HepG2 (cell line): ENCODE measurements at regions not wholly inside any gene's neighbourhood (a gene's known extent, or its start where the extent isn't known, plus 50 kb on each side); places are given as distances from the start of the nearest gene placed in this dataset.

Experiments used
- ATAC-seq: fragments of 200-7000 bp; cut with Tn5 transposase; 3 replicates; pipeline ENCODE4 v1.9.1; 2020; ENCODE audit warnings: mild to moderate bottlenecking, moderate library complexity
- BruUV-seq: library from RNA; stranded (reverse); fragments of 400-500 nt; replicated peaks from 2 replicates; lab custom pipeline; 2021; lab: Mats Ljungman, UMichigan
- CTCF ChIA-PET: fragments of 300-600 bp; formaldehyde crosslinking; extraction: SDS; loops from one replicate; lab custom pipeline; 2021; ENCODE audit warnings: low total read pairs, inconsistent platforms, low intra/inter-chr PET ratio; lab: Yijun Ruan, JAX
- POLR2A ChIA-PET: fragments of 350-600 bp; sonication (Branson Sonifier 250); formaldehyde crosslinking; loops from one replicate; lab custom pipeline; 2020; ENCODE audit warnings: antibody characterized with exemption, inconsistent platforms; lab: Yijun Ruan, JAX
- DNase-seq: peaks from one replicate; pipeline ENCODE4 v3.0.0-alpha.2; 2015; ENCODE audit warnings: low spot score
- FAIRE-seq: peaks from 3 replicates; lab custom pipeline; 2011; peaks lifted over from hg19 to GRCh38; lab: Jason Lieb, UNC
- H2AFZ ChIP-seq: one replicate; pipeline ENCODE4 v1.6.1; 2011; ENCODE audit warnings: low read length, inconsistent platforms
- H3K27ac ChIP-seq: fragments of 300-600 bp; 3 replicates; pipeline ENCODE4 v1.8.0; 2011; ENCODE audit warnings: mixed run types, mild to moderate bottlenecking, mixed read lengths, low read length, inconsistent platforms; ENCODE audit not compliant: insufficient read depth; ENCODE audit errors: extremely low read length
- H3K27me3 ChIP-seq, 2 experiments: fragments of 200-600 bp in 1 of 2; 2 replicates in 1 of 2; 3 replicates in 1 of 2; pipeline versions ENCODE4 v1.6.0 to v1.8.0; 2011; ENCODE audit warnings: low read length in 2 of 2, mild to moderate bottlenecking in 2 of 2, moderate library complexity in 2 of 2, inconsistent platforms in 1 of 2; ENCODE audit not compliant: insufficient read depth in 2 of 2, control insufficient read depth in 1 of 2
- H3K36me3 ChIP-seq, 2 experiments: fragments of 200-600 bp in 1 of 2; replicated peaks in 1 of 2; 2 replicates in 1 of 2; 3 replicates in 1 of 2; pipeline versions ENCODE4 v1.5.1 to v1.8.0; 2011; ENCODE audit warnings: low read length in 2 of 2, inconsistent platforms in 1 of 2; ENCODE audit not compliant: insufficient read depth in 2 of 2, control insufficient read depth in 1 of 2
- H3K4me1 ChIP-seq: 2 replicates; pipeline ENCODE4 v1.5.1; 2012; ENCODE audit warnings: low read length, inconsistent platforms; ENCODE audit not compliant: insufficient read depth
- H3K4me2 ChIP-seq: 2 replicates; pipeline ENCODE4 v1.6.0; 2011; ENCODE audit warnings: low read depth, low read length, inconsistent platforms
- H3K4me3 ChIP-seq, 3 experiments: fragments of 200-600 bp in 1 of 3; sonication (generic), shearing (Covaris generic) in 1 of 3; replicated peaks in 1 of 3; 2 replicates each; pipeline ENCODE4 v1.5.1; 2011 to 2016; ENCODE audit warnings: low read length in 3 of 3, inconsistent platforms in 2 of 3, low read depth in 2 of 3, mild to moderate bottlenecking in 2 of 3, control low read depth in 1 of 3, mixed read lengths in 1 of 3; ENCODE audit not compliant: insufficient read depth in 1 of 3
- H3K79me2 ChIP-seq: one replicate; pipeline ENCODE4 v1.6.1; 2011; ENCODE audit warnings: low read length, inconsistent platforms; ENCODE audit not compliant: insufficient read depth
- H3K9ac ChIP-seq: 2 replicates; pipeline ENCODE4 v1.6.0; 2011; ENCODE audit warnings: mild to moderate bottlenecking, low read depth, low read length, inconsistent platforms; ENCODE audit not compliant: insufficient read depth
- H3K9me3 ChIP-seq: 2 replicates; pipeline ENCODE4 v1.5.1; 2012; ENCODE audit warnings: mild to moderate bottlenecking, low read length
- H4K20me1 ChIP-seq: 2 replicates; pipeline ENCODE4 v1.6.0; 2011; ENCODE audit warnings: inconsistent platforms, mild to moderate bottlenecking, low read length, moderate library complexity; ENCODE audit not compliant: insufficient read depth
- AGO2 ChIP-seq: fragments of 200-400 bp; formaldehyde crosslinking; optimal IDR thresholded peaks from 2 replicates; pipeline ENCODE3; 2017; ENCODE audit warnings: mild to moderate bottlenecking, low read depth, low read length, moderate library complexity
- DR1 ChIP-seq: sonication (generic); formaldehyde crosslinking; IDR thresholded peaks from 2 replicates; pipeline ENCODE4 v1.8.0; 2021; ENCODE audit warnings: mild to moderate bottlenecking, missing genetic modification reagents, inconsistent platforms
- IKZF1 ChIP-seq: fragments of 450-650 bp; IDR thresholded peaks from 2 replicates; pipeline ENCODE4 v1.7.1; 2016
- MTA1 ChIP-seq: sonication (generic); formaldehyde crosslinking; IDR thresholded peaks from 2 replicates; pipeline ENCODE4 v1.4.0; 2020; ENCODE audit warnings: missing genetic modification reagents, mild to moderate bottlenecking, borderline replicate concordance
- NFAT5 ChIP-seq: sonication (generic); formaldehyde crosslinking; IDR thresholded peaks from 2 replicates; pipeline ENCODE4 v1.4.0; 2020; ENCODE audit warnings: missing genetic modification reagents
- RELA ChIP-seq: sonication (generic); formaldehyde crosslinking; IDR thresholded peaks from 2 replicates; pipeline ENCODE4 v1.4.0; 2020; ENCODE audit warnings: missing genetic modification reagents
- TMF1 ChIP-seq: sonication (generic); formaldehyde crosslinking; IDR thresholded peaks from 2 replicates; pipeline ENCODE4 v1.8.1; 2022; ENCODE audit warnings: low read depth, missing genetic modification reagents
- ZC3H4 ChIP-seq: sonication (generic); formaldehyde crosslinking; IDR thresholded peaks from 2 replicates; pipeline ENCODE4 v1.4.0; 2020; ENCODE audit warnings: missing genetic modification reagents, borderline replicate concordance
- ZNF607 ChIP-seq: sonication (generic); formaldehyde crosslinking; IDR thresholded peaks from 2 replicates; pipeline ENCODE4 v1.5.1; 2020; ENCODE audit warnings: missing genetic modification reagents, mild to moderate bottlenecking, borderline replicate concordance
- ZNF777 ChIP-seq: sonication (generic); formaldehyde crosslinking; IDR thresholded peaks from 2 replicates; pipeline ENCODE4 v1.4.0; 2020; ENCODE audit warnings: missing genetic modification reagents
- WGBS: methylation state at CpG from one replicate; pipeline ENCODE4 v1.1.6; 2017; ENCODE audit warnings: low lambda C conversion rate; 5-methylcytosine and 5-hydroxymethylcytosine counted together
- in situ Hi-C: cut with HindIII; loops from 2 replicates; pipeline ENCODE4 v1.10.0; 2017; ENCODE audit warnings: low pct_unique_long_range_greater_than_20kb; ENCODE audit not compliant: extremely low pct_ligation_motif_present
- intact Hi-C: fragments of 100-400 bp; cut with micrococcal nuclease; formaldehyde crosslinking; loops from one replicate; pipeline ENCODE4 v1.10.0; 2022; ENCODE audit not compliant: unreplicated experiment
- TF ChIP-seq, protein P1 (sequence below): sonication (generic); formaldehyde crosslinking; IDR thresholded peaks from 2 replicates; pipeline ENCODE4 v1.4.0; 2020; ENCODE audit warnings: missing genetic modification reagents

DNA sequence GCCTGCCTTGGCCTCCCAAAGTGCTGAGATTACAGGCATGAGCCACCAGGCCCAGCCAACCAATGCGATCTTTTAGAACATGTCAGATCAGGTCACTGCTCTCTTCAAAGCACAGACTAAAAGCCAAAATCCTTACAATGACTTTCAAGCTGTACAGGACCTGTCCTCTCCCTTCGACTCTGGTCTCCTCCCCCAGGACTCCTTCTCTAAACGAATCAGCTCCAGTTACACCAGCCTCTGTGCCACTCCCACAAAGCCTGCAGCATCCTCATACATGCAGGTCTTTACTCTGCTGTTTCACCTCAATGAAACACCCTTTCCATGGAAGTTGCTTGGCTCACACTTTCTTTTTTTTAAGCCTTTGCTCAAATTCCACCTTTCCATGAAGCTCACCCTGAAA lies 436.0 kb downstream of the METTL4 start:
- in situ Hi-C loops: no loop called here
- no peak for FAIRE-seq
- Histone ChIP-seq H3K27me3 (no peaks in the 10 kb centered on the region), H3K4me2 (no peak overlapping the region), H3K36me3 (no peaks in the 10 kb centered on the region), H3K9ac (no peak overlapping the region), H3K4me3 (no peak overlapping the region), H3K9me3 (no peaks in the 10 kb centered on the region)
- POLR2A ChIA-PET: no interaction called here
- no peak for ATAC-seq
- no peak for DNase-seq
- BruUV-seq: no TSS peak
- intact Hi-C loops: no loop called here
- no peak for TF ChIP-seq TMF1 (CRISPR knock-in tag)
- TF ChIP-seq, all 625 proteins: peak for 0
- Histone ChIP-seq H3K4me1 (no peaks in the 10 kb centered on the region), H3K79me2 (no peaks in the 10 kb centered on the region), H2AFZ (no peak overlapping the region), H3K27ac (no peak overlapping the region), H4K20me1 (no peaks in the 10 kb centered on the region)
- CTCF ChIA-PET: no interaction called here
- 0% methylated on average over 2 of the region's 3 CpGs for WGBS

DNA sequence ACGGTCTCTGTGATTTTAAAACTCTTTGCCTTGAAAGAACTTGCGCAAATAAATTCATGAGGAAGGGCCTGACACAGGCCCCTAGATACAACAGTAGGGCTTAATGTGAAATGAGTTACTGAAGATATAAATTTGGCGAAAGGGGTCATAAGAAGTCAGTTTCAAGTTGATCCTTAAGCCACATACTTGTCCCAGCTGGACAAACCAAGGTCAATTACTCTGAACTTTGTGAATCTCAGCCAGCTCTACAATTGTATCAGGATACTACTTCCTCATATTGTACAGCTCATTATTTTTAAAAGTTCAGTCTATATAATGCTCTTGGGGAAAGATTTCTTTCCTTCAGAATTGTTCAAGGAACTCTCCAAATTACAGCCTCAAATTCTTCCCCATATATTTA lies 432.8 kb downstream of the METTL4 start:
- H3K27ac ChIP-seq: no peak overlapping the region
- no peak overlapping the region for H3K4me2 ChIP-seq
- no peak overlapping the region for H3K4me3 ChIP-seq
- intact Hi-C loops: no loop called here
- 31% methylated on average over 3 of the region's 3 CpGs for WGBS
- H3K36me3 ChIP-seq: no peaks in the 10 kb centered on the region
- no peaks in the 10 kb centered on the region for H4K20me1 ChIP-seq
- no peak for ATAC-seq
- no peak for DNase-seq
- no peaks in the 10 kb centered on the region for H3K79me2 ChIP-seq
- BruUV-seq: no TSS peak
- H3K27me3 ChIP-seq: no peaks in the 10 kb centered on the region
- H3K9me3 ChIP-seq: no peaks in the 10 kb centered on the region
- no peak overlapping the region for H2AFZ ChIP-seq
- CTCF ChIA-PET: no interaction called here
- no peak for FAIRE-seq
- in situ Hi-C loops: no loop called here
- POLR2A ChIA-PET: no interaction called here
- no peak overlapping the region for H3K9ac ChIP-seq
- no peaks in the 10 kb centered on the region for H3K4me1 ChIP-seq
- no peak for TF ChIP-seq IKZF1
- TF ChIP-seq MTA1 (CRISPR knock-in tag): no peak
- TF ChIP-seq, protein P1, sequence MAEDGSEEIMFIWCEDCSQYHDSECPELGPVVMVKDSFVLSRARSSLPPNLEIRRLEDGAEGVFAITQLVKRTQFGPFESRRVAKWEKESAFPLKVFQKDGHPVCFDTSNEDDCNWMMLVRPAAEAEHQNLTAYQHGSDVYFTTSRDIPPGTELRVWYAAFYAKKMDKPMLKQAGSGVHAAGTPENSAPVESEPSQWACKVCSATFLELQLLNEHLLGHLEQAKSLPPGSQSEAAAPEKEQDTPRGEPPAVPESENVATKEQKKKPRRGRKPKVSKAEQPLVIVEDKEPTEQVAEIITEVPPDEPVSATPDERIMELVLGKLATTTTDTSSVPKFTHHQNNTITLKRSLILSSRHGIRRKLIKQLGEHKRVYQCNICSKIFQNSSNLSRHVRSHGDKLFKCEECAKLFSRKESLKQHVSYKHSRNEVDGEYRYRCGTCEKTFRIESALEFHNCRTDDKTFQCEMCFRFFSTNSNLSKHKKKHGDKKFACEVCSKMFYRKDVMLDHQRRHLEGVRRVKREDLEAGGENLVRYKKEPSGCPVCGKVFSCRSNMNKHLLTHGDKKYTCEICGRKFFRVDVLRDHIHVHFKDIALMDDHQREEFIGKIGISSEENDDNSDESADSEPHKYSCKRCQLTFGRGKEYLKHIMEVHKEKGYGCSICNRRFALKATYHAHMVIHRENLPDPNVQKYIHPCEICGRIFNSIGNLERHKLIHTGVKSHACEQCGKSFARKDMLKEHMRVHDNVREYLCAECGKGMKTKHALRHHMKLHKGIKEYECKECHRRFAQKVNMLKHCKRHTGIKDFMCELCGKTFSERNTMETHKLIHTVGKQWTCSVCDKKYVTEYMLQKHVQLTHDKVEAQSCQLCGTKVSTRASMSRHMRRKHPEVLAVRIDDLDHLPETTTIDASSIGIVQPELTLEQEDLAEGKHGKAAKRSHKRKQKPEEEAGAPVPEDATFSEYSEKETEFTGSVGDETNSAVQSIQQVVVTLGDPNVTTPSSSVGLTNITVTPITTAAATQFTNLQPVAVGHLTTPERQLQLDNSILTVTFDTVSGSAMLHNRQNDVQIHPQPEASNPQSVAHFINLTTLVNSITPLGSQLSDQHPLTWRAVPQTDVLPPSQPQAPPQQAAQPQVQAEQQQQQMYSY (CRISPR knock-in tag): no peak
- no peak for TF ChIP-seq ZC3H4
- no peak for TF ChIP-seq ZNF607 (CRISPR knock-in tag)
- no peak for TF ChIP-seq NFAT5 (CRISPR knock-in tag)
- no peak for TF ChIP-seq DR1
- TF ChIP-seq ZNF777: no peak
- no peak for TF ChIP-seq RELA (CRISPR knock-in tag)
- no peak for TF ChIP-seq AGO2
